Body of pancreas (tissue), 4 donors: ENCODE measurements at regions not wholly inside any gene's neighbourhood (a gene's known extent, or its start where the extent isn't known, plus 50 kb on each side); places are given as distances from the start of the nearest gene placed in this dataset.

Experiments
- ATAC-seq: fragments of 150-250 bp; one replicate; pipeline ENCODE4 v1.9.1; 2016
- DNase-seq, 4 donors: peaks; one replicate each; pipeline ENCODE4 v3.0.0-alpha.2; 2019
- H3K27ac ChIP-seq, 4 donors: fragments of 200-600 bp; sonication (generic); 1 replicate in 3 of 4; 2 replicates in 1 of 4; pipeline versions ENCODE4 v1.5.1 to v1.6.1; 2016 to 2019; ENCODE audit warnings: mild to moderate bottlenecking in 1 of 4, mixed read lengths in 1 of 4, moderate library complexity in 1 of 4
- H3K27me3 ChIP-seq, 2 donors: fragments of 200-600 bp; sonication (generic); one replicate each; pipeline ENCODE4 v1.6.0; 2016; ENCODE audit warnings: mild to moderate bottlenecking in 1 of 2
- H3K36me3 ChIP-seq, 2 donors: fragments of 200-600 bp; sonication (generic); replicated peaks in 1 of 2; 2 replicates each; pipeline ENCODE4 v1.5.1; 2016; ENCODE audit warnings: low read depth in 2 of 2; ENCODE audit not compliant: insufficient read depth in 1 of 2
- H3K4me1 ChIP-seq: fragments of 200-600 bp; sonication (generic); one replicate; pipeline ENCODE4 v1.6.0; 2016
- H3K4me3 ChIP-seq, 2 donors: fragments of 200-600 bp; sonication (generic); 1 replicate in 1 of 2; 2 replicates in 1 of 2; pipeline ENCODE4 v1.5.1; 2016 to 2019
- H3K9me3 ChIP-seq, 3 donors: fragments of 200-600 bp; sonication (generic); 1 replicate in 2 of 3; 2 replicates in 1 of 3; pipeline ENCODE4 v1.5.1; 2016
- CTCF ChIP-seq, 7 experiments: fragments of 450-650 bp in 4 of 7; fragments of 200-600 bp in 3 of 7; sonication (generic) in 3 of 7; IDR thresholded peaks; one replicate each; pipeline ENCODE4 v1.5.1; 2016 to 2019; ENCODE audit warnings: antibody characterized with exemption in 7 of 7
- POLR2A ChIP-seq, 3 donors: fragments of 450-650 bp; IDR thresholded peaks; one replicate each; pipeline ENCODE4 v1.6.1; 2016; ENCODE audit warnings: antibody characterized with exemption in 3 of 3, mild to moderate bottlenecking in 2 of 3
- WGBS, 2 donors: methylation state at CpG; one replicate each; pipeline ENCODE4 v1.1.5; 2017; 5-methylcytosine and 5-hydroxymethylcytosine counted together
- intact Hi-C: fragments of 100-400 bp; cut with DNase I; formaldehyde crosslinking; loops from one replicate; pipeline ENCODE4 v1.15.1; 2023

- H3K27me3 ChIP-seq = no peaks in the 10 kb centered on the region
- ATAC-seq (no peak), DNase-seq (no peak)
- H3K27ac ChIP-seq = no peak overlapping the region
- no peaks in the 10 kb centered on the region for H3K9me3 ChIP-seq
- TF ChIP-seq CTCF (IDR thresholded peaks at IDR 0.05) (no peak), POLR2A (IDR thresholded peaks at IDR 0.05) (no peak)
- H3K36me3 ChIP-seq = no peaks in the 10 kb centered on the region
- 73 to 76% methylated on average over 3 of the region's 3 CpGs for WGBS, 2 donors
- no peaks in the 10 kb centered on the region for H3K4me1 ChIP-seq
- H3K4me3 ChIP-seq = no peak overlapping the region
- intact Hi-C loops = no loop called here
These were observed 132.6 kb downstream of the UCHL1 start for GRCh38 chr4:41389356-41389755.

- Histone ChIP-seq H3K4me1 (no peaks in the 10 kb centered on the region), H3K4me3 (no peak overlapping the region), H3K27me3 (no peaks in the 10 kb centered on the region), H3K9me3 (no peaks in the 10 kb centered on the region), H3K36me3 (no peaks in the 10 kb centered on the region), H3K27ac (no peak overlapping the region)
- no peak for ATAC-seq
- WGBS, 2 donors = 77 to 89% methylated on average over 2 of the region's 2 CpGs
- no peak for TF ChIP-seq CTCF (IDR thresholded peaks at IDR 0.05)
- TF ChIP-seq POLR2A (IDR thresholded peaks at IDR 0.05) = no peak
- intact Hi-C loops = no loop called here
- DNase-seq = no peak
These were observed 133.9 kb downstream of the UCHL1 start for GRCh38 chr4:41390661-41391060.

- Histone ChIP-seq H3K9me3 (no peaks in the 10 kb centered on the region), H3K27ac (no peak overlapping the region), H3K4me3 (no peak overlapping the region), H3K27me3 (no peaks in the 10 kb centered on the region), H3K36me3 (no peaks in the 10 kb centered on the region), H3K4me1 (no peaks in the 10 kb centered on the region)
- DNase-seq (no peak), ATAC-seq (no peak)
- intact Hi-C loops = no loop called here
- TF ChIP-seq CTCF (IDR thresholded peaks at IDR 0.05) (no peak), POLR2A (IDR thresholded peaks at IDR 0.05) (no peak)
- WGBS, 2 donors = 67 to 76% methylated on average over 2 of the region's 2 CpGs
These were observed 134.5 kb downstream of the UCHL1 start for GRCh38 chr4:41391271-41391670.

GRCh38 chr4:41394481-41394894, 137.8 kb downstream of the UCHL1 start:
- intact Hi-C loops = no loop called here
- Histone ChIP-seq H3K4me1 (no peaks in the 10 kb centered on the region), H3K27me3 (no peaks in the 10 kb centered on the region), H3K9me3 (no peaks in the 10 kb centered on the region), H3K36me3 (no peaks in the 10 kb centered on the region), H3K4me3 (no peak overlapping the region), H3K27ac (no peak overlapping the region)
- WGBS, 2 donors = 76 to 90% methylated on average over 2 of the region's 2 CpGs
- TF ChIP-seq POLR2A (IDR thresholded peaks at IDR 0.05) (no peak), CTCF (IDR thresholded peaks at IDR 0.05) (no peak)
- DNase-seq (no peak), ATAC-seq (no peak)

- 74 to 75% methylated on average over 2 of the region's 2 CpGs for WGBS, 2 donors
- DNase-seq (no peak), ATAC-seq (no peak)
- Histone ChIP-seq H3K9me3 (no peaks in the 10 kb centered on the region), H3K4me3 (no peak overlapping the region), H3K36me3 (no peaks in the 10 kb centered on the region), H3K27ac (no peak overlapping the region), H3K27me3 (no peaks in the 10 kb centered on the region), H3K4me1 (no peaks in the 10 kb centered on the region)
- intact Hi-C loops = no loop called here
- TF ChIP-seq CTCF (IDR thresholded peaks at IDR 0.05) = no peak
- TF ChIP-seq POLR2A (IDR thresholded peaks at IDR 0.05) = no peak
These were observed 139.5 kb downstream of the UCHL1 start for GRCh38 chr4:41396214-41396613.
